Stimulated activated memory B cell treated with anti-CD40 and anti-IgM and Interleukin-4, amounts not matched to agents 10 μg/mL and 1 μg/mL and 100 μg/mL, for 72 hours (primary cell): ENCODE measurements at regions not wholly inside any gene's neighbourhood (a gene's known extent, or its start where the extent isn't known, plus 50 kb on each side); places are given as distances from the start of the nearest gene placed in this dataset.

Source experiments
- ATAC-seq: fragments of 150-1000 bp; cut with Tn5 transposase; 2 replicates; pipeline ENCODE4 v1.10.0; 2021
- H3K27ac Mint-ChIP-seq: one replicate; pipeline ENCODE4 v1.8.0; 2022; ENCODE audit warnings: mild to moderate bottlenecking, mixed read lengths
- H3K27me3 Mint-ChIP-seq: one replicate; pipeline ENCODE4 v1.8.0; 2022; ENCODE audit warnings: mixed read lengths
- H3K36me3 Mint-ChIP-seq: one replicate; pipeline ENCODE4 v1.8.0; 2022; ENCODE audit warnings: mixed read lengths
- H3K4me1 Mint-ChIP-seq: one replicate; pipeline ENCODE4 v1.8.0; 2022; ENCODE audit warnings: mixed read lengths
- H3K4me3 Mint-ChIP-seq: one replicate; pipeline ENCODE4 v1.8.0; 2022; ENCODE audit warnings: mild to moderate bottlenecking, moderate library complexity, mixed read lengths
- H3K9me3 Mint-ChIP-seq: one replicate; pipeline ENCODE4 v1.8.0; 2022; ENCODE audit warnings: mixed read lengths

GRCh38 chr6:100281471-100281901, 183.2 kb downstream of the SIM1 start:
- H3K27ac Mint-ChIP-seq, result no peak overlapping the region
- H3K36me3 Mint-ChIP-seq, result no peaks in the 10 kb centered on the region
- H3K4me1 Mint-ChIP-seq, result peaks cover 5% of the 10 kb centered on the region
- peak overlapping the region; percentile 47 for H3K4me3 Mint-ChIP-seq
- H3K9me3 Mint-ChIP-seq, result no peaks in the 10 kb centered on the region
- no peaks in the 10 kb centered on the region for H3K27me3 Mint-ChIP-seq
- ATAC-seq, result peak; percentile 18

- H3K4me3 Mint-ChIP-seq, result no peak overlapping the region
- H3K27ac Mint-ChIP-seq, result no peak overlapping the region
- ATAC-seq, result no peak
- no peaks in the 10 kb centered on the region for H3K9me3 Mint-ChIP-seq
- H3K36me3 Mint-ChIP-seq, result no peaks in the 10 kb centered on the region
- H3K4me1 Mint-ChIP-seq, result peaks cover 4% of the 10 kb centered on the region
- no peaks in the 10 kb centered on the region for H3K27me3 Mint-ChIP-seq
These were observed 188.2 kb downstream of the SIM1 start for GRCh38 chr6:100276311-100277057.

- Mint-ChIP-seq H3K27ac (no peak overlapping the region), H3K27me3 (no peaks in the 10 kb centered on the region), H3K4me3 (no peak overlapping the region), H3K4me1 (no peaks in the 10 kb centered on the region), H3K9me3 (no peaks in the 10 kb centered on the region), H3K36me3 (no peaks in the 10 kb centered on the region)
- no peak for ATAC-seq
These were observed 190.6 kb downstream of the SIM1 start for GRCh38 chr6:100274147-100274546.

- Mint-ChIP-seq H3K4me3 (no peak overlapping the region), H3K9me3 (no peaks in the 10 kb centered on the region), H3K36me3 (no peaks in the 10 kb centered on the region), H3K27me3 (no peaks in the 10 kb centered on the region), H3K27ac (no peak overlapping the region), H3K4me1 (no peaks in the 10 kb centered on the region)
- no peak for ATAC-seq
These were observed 193.1 kb downstream of the SIM1 start for GRCh38 chr6:100271625-100272024.

- Mint-ChIP-seq H3K4me3 (no peak overlapping the region), H3K27ac (no peak overlapping the region), H3K9me3 (no peaks in the 10 kb centered on the region), H3K36me3 (no peaks in the 10 kb centered on the region), H3K27me3 (no peaks in the 10 kb centered on the region), H3K4me1 (no peaks in the 10 kb centered on the region)
- ATAC-seq, result no peak
These were observed 193.5 kb downstream of the SIM1 start for GRCh38 chr6:100271202-100271601.

- Mint-ChIP-seq H3K4me3 (no peak overlapping the region), H3K27ac (no peak overlapping the region), H3K9me3 (no peaks in the 10 kb centered on the region), H3K36me3 (no peaks in the 10 kb centered on the region), H3K27me3 (no peaks in the 10 kb centered on the region), H3K4me1 (no peaks in the 10 kb centered on the region)
- ATAC-seq, result no peak
These were observed 195.5 kb downstream of the SIM1 start for GRCh38 chr6:100269189-100269588.

GRCh38 chr6:100268326-100268725, 196.4 kb downstream of the SIM1 start:
- no peak for ATAC-seq
- Mint-ChIP-seq H3K27ac (no peak overlapping the region), H3K27me3 (no peaks in the 10 kb centered on the region), H3K36me3 (no peaks in the 10 kb centered on the region), H3K4me3 (no peak overlapping the region), H3K4me1 (no peaks in the 10 kb centered on the region), H3K9me3 (no peaks in the 10 kb centered on the region)

GRCh38 chr6:100267721-100268123, 197.0 kb downstream of the SIM1 start:
- no peaks in the 10 kb centered on the region for H3K9me3 Mint-ChIP-seq
- ATAC-seq, result no peak
- no peak overlapping the region for H3K27ac Mint-ChIP-seq

GRCh38 chr6:100266494-100267401, 198.0 kb downstream of the SIM1 start:
- no peak overlapping the region for H3K4me3 Mint-ChIP-seq
- no peaks in the 10 kb centered on the region for H3K27me3 Mint-ChIP-seq
- H3K27ac Mint-ChIP-seq, result no peak overlapping the region
- H3K4me1 Mint-ChIP-seq, result no peaks in the 10 kb centered on the region
- no peaks in the 10 kb centered on the region for H3K9me3 Mint-ChIP-seq
- no peaks in the 10 kb centered on the region for H3K36me3 Mint-ChIP-seq
- ATAC-seq, result no peak

More at GRCh38 chr6:100267721-100268123, 197.0 kb downstream of the SIM1 start:
- Mint-ChIP-seq H3K4me1 (no peaks in the 10 kb centered on the region), H3K27me3 (no peaks in the 10 kb centered on the region), H3K36me3 (no peaks in the 10 kb centered on the region), H3K4me3 (no peak overlapping the region)

- Mint-ChIP-seq H3K9me3 (no peaks in the 10 kb centered on the region), H3K27ac (no peak overlapping the region), H3K27me3 (no peaks in the 10 kb centered on the region), H3K4me3 (no peak overlapping the region), H3K4me1 (peaks cover 7% of the 10 kb centered on the region), H3K36me3 (no peaks in the 10 kb centered on the region)
- ATAC-seq, result no peak
These were observed 202.6 kb downstream of the SIM1 start for GRCh38 chr6:100262086-100262485.

- Mint-ChIP-seq H3K36me3 (no peaks in the 10 kb centered on the region), H3K4me3 (no peak overlapping the region), H3K9me3 (no peaks in the 10 kb centered on the region), H3K27me3 (no peaks in the 10 kb centered on the region), H3K4me1 (peaks cover 7% of the 10 kb centered on the region), H3K27ac (no peak overlapping the region)
- ATAC-seq, result no peak
These were observed 203.2 kb downstream of the SIM1 start for GRCh38 chr6:100261486-100261885.

GRCh38 chr6:100260584-100260983, 204.1 kb downstream of the SIM1 start:
- no peak overlapping the region for H3K27ac Mint-ChIP-seq
- peaks cover 7% of the 10 kb centered on the region for H3K4me1 Mint-ChIP-seq
- H3K4me3 Mint-ChIP-seq, result no peak overlapping the region
- no peaks in the 10 kb centered on the region for H3K36me3 Mint-ChIP-seq
- H3K9me3 Mint-ChIP-seq, result no peaks in the 10 kb centered on the region
- ATAC-seq, result no peak
- no peaks in the 10 kb centered on the region for H3K27me3 Mint-ChIP-seq

GRCh38 chr6:100259865-100260264, 204.9 kb downstream of the SIM1 start:
- Mint-ChIP-seq H3K9me3 (no peaks in the 10 kb centered on the region), H3K4me1 (peaks cover 7% of the 10 kb centered on the region), H3K27ac (no peak overlapping the region), H3K36me3 (no peaks in the 10 kb centered on the region), H3K27me3 (no peaks in the 10 kb centered on the region), H3K4me3 (no peak overlapping the region)
- no peak for ATAC-seq

GRCh38 chr6:100258752-100259151, 206.0 kb downstream of the SIM1 start:
- Mint-ChIP-seq H3K27me3 (no peaks in the 10 kb centered on the region), H3K9me3 (no peaks in the 10 kb centered on the region), H3K4me1 (peaks cover 7% of the 10 kb centered on the region), H3K4me3 (no peak overlapping the region), H3K27ac (no peak overlapping the region), H3K36me3 (no peaks in the 10 kb centered on the region)
- no peak for ATAC-seq

GRCh38 chr6:100257793-100258395, 206.8 kb downstream of the SIM1 start:
- Mint-ChIP-seq H3K9me3 (no peaks in the 10 kb centered on the region), H3K27me3 (no peaks in the 10 kb centered on the region), H3K4me1 (peaks cover 7% of the 10 kb centered on the region), H3K4me3 (peak overlapping the region; percentile 30), H3K27ac (no peak overlapping the region), H3K36me3 (no peaks in the 10 kb centered on the region)
- no peak for ATAC-seq
